Osteoblast (primary cell): ENCODE measurements at regions not wholly inside any gene's neighbourhood (a gene's known extent, or its start where the extent isn't known, plus 50 kb on each side); places are given as distances from the start of the nearest gene placed in this dataset.

Experiments
- DNase-seq: peaks from one replicate; pipeline ENCODE4 v3.0.0; 2011; ENCODE audit warnings: low spot score, mixed read lengths; ENCODE audit not compliant: insufficient read length; ENCODE audit errors: missing footprints
- H2AFZ ChIP-seq: 2 replicates; pipeline ENCODE4 v1.6.0; 2011; ENCODE audit warnings: mild to moderate bottlenecking, low read length
- H3K27ac ChIP-seq: 2 replicates; pipeline ENCODE4 v1.5.1; 2011; ENCODE audit warnings: mild to moderate bottlenecking, low read depth, low read length, moderate library complexity
- H3K27me3 ChIP-seq: 2 replicates; pipeline ENCODE4 v1.6.0; 2012; ENCODE audit warnings: mild to moderate bottlenecking, control low read depth, inconsistent platforms, low read length, moderate library complexity; ENCODE audit not compliant: insufficient read depth
- H3K36me3 ChIP-seq: 2 replicates; pipeline ENCODE4 v1.5.1; 2011; ENCODE audit warnings: mild to moderate bottlenecking, low read length, control low read depth, moderate library complexity; ENCODE audit not compliant: insufficient read depth
- H3K4me1 ChIP-seq: 2 replicates; pipeline ENCODE4 v1.5.1; 2011; ENCODE audit warnings: mild to moderate bottlenecking, low read length, control low read depth, moderate library complexity; ENCODE audit not compliant: insufficient read depth
- H3K4me2 ChIP-seq: 2 replicates; pipeline ENCODE4 v1.6.0; 2011; ENCODE audit warnings: mild to moderate bottlenecking, low read length; ENCODE audit not compliant: insufficient read depth
- H3K4me3 ChIP-seq: fragments of 200-600 bp; sonication (generic); 3 replicates; pipeline ENCODE4 v1.5.1; 2012; ENCODE audit warnings: mild to moderate bottlenecking, low read length, inconsistent platforms; ENCODE audit not compliant: insufficient read depth
- H3K79me2 ChIP-seq: 2 replicates; pipeline ENCODE4 v1.6.0; 2012; ENCODE audit warnings: mild to moderate bottlenecking, low read length, control low read depth, inconsistent platforms; ENCODE audit not compliant: insufficient read depth
- H3K9me3 ChIP-seq: 2 replicates; pipeline ENCODE4 v1.5.1; 2011; ENCODE audit warnings: low read depth, low read length, control low read depth
- H4K20me1 ChIP-seq: 2 replicates; pipeline ENCODE4 v1.6.0; 2012; ENCODE audit warnings: mild to moderate bottlenecking, low read length, control low read depth; ENCODE audit not compliant: insufficient read depth
- CTCF ChIP-seq: IDR thresholded peaks from 2 replicates; pipeline ENCODE4 v1.5.1; 2011; ENCODE audit warnings: mild to moderate bottlenecking, low read depth, low read length, moderate library complexity; ENCODE audit errors: extremely low read depth

GRCh38 chr18:60202708-60203107 is 169.9 kb downstream of the MC4R start:
- Histone ChIP-seq H3K4me2 (no peak overlapping the region), H3K4me3 (no peak overlapping the region), H2AFZ (no peak overlapping the region), H3K36me3 (no peaks in the 10 kb centered on the region), H3K27me3 (no peaks in the 10 kb centered on the region), H3K27ac (no peak overlapping the region), H3K9me3 (no peaks in the 10 kb centered on the region), H4K20me1 (no peaks in the 10 kb centered on the region), H3K4me1 (no peaks in the 10 kb centered on the region), H3K79me2 (no peaks in the 10 kb centered on the region)
- DNase-seq = no peak
- TF ChIP-seq CTCF = no peak

GRCh38 chr18:60200558-60200957 is 172.0 kb downstream of the MC4R start:
- no peak for DNase-seq
- H4K20me1 ChIP-seq = no peaks in the 10 kb centered on the region
- no peak overlapping the region for H3K27ac ChIP-seq
- H3K4me2 ChIP-seq = no peak overlapping the region
- no peak overlapping the region for H2AFZ ChIP-seq
- no peaks in the 10 kb centered on the region for H3K27me3 ChIP-seq
- no peak overlapping the region for H3K4me3 ChIP-seq
- no peaks in the 10 kb centered on the region for H3K36me3 ChIP-seq
- no peaks in the 10 kb centered on the region for H3K4me1 ChIP-seq
- no peak for TF ChIP-seq CTCF
- no peaks in the 10 kb centered on the region for H3K9me3 ChIP-seq
- no peaks in the 10 kb centered on the region for H3K79me2 ChIP-seq

GRCh38 chr18:60199505-60199904 is 173.1 kb downstream of the MC4R start:
- no peak for DNase-seq
- no peak overlapping the region for H3K4me3 ChIP-seq
- H3K4me1 ChIP-seq = no peaks in the 10 kb centered on the region
- H4K20me1 ChIP-seq = no peaks in the 10 kb centered on the region
- TF ChIP-seq CTCF = no peak
- H3K27ac ChIP-seq = no peak overlapping the region
- H3K27me3 ChIP-seq = no peaks in the 10 kb centered on the region
- H3K79me2 ChIP-seq = no peaks in the 10 kb centered on the region
- no peaks in the 10 kb centered on the region for H3K9me3 ChIP-seq
- H2AFZ ChIP-seq = no peak overlapping the region
- H3K36me3 ChIP-seq = no peaks in the 10 kb centered on the region
- H3K4me2 ChIP-seq = no peak overlapping the region

- no peaks in the 10 kb centered on the region for H3K27me3 ChIP-seq
- H3K27ac ChIP-seq = no peak overlapping the region
- no peaks in the 10 kb centered on the region for H3K4me1 ChIP-seq
- no peak for TF ChIP-seq CTCF
- H3K9me3 ChIP-seq = no peaks in the 10 kb centered on the region
- no peak overlapping the region for H3K4me2 ChIP-seq
- H3K79me2 ChIP-seq = no peaks in the 10 kb centered on the region
- no peak overlapping the region for H3K4me3 ChIP-seq
- H4K20me1 ChIP-seq = no peaks in the 10 kb centered on the region
- DNase-seq = no peak
- H3K36me3 ChIP-seq = no peaks in the 10 kb centered on the region
- no peak overlapping the region for H2AFZ ChIP-seq
Observed at GRCh38 chr18:60197671-60198462, 174.7 kb downstream of the MC4R start.
